ENCODE measurements at regions not wholly inside any gene's neighbourhood (a gene's known extent, or its start where the extent isn't known, plus 50 kb on each side); places are given as distances from the start of the nearest gene placed in this dataset.

DNA sequence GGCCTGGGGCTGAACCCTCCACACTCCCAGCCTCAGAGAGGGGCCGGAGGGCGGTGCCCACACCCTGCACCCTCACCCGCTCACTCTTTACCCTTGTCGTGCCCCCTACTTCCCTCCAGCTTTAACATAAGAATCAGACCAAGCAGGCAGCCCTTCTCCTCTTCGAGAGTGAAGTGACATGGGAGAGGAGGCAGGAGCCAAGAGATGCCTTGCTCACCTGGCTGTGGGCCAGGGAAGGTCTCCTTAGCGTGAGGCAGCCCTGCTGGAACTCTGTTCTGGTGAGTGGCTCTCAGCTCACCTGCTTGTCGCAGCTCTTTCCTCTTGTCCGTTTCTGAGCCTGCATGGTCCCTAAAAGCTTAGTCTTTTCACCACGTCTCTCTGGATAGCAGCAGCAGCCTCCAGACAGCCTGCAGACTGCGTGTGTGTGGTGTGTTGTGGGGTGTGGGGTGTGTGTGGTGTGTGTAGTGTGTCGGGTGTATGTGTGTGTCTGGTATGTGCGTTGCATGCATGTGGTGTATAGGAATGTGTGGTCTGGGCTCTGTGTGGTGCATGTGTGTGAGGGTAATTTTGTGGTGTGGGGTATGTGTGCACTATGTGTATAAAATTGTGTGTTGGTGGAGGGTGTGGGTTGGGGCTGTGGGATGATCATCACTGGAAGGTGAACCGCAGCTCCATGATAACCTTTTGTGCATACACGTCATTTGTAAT lies 86.7 kb downstream of the CCDC185 start:
- CTCF ChIA-PET = no interaction called here
- no peak for ATAC-seq (ENCODE audit: low read depth)
- no TSS peak for BruUV-seq (replicated peaks)

More for the DNA sequence above, 86.7 kb downstream of the CCDC185 start:
- H3K14ac ChIP-seq (replicated peaks; ENCODE audit: low read depth, low read length) = no peak overlapping the region
- no peak overlapping the region for H3K23ac ChIP-seq (ENCODE audit: low read depth, low read length)
- H4K8ac ChIP-seq (ENCODE audit: low read depth in 2 of 2, low read length in 2 of 2) = no peak overlapping the region
- H2AK9ac ChIP-seq (replicated peaks; ENCODE audit: low read depth, low read length, poor library complexity) = no peak overlapping the region
- WGBS, 2 experiments (ENCODE audit: extremely low coverage in 2 of 2, insufficient read length in 1 of 2) = 42% methylated on average over 2 of the region's 14 CpGs; no CpG with 5 or more reads in 1 of the 2 experiments
- no peak overlapping the region for H2AFZ ChIP-seq (replicated peaks; ENCODE audit: low read length, poor library complexity)
- H3K27me3 ChIP-seq (ENCODE audit: control insufficient read depth, insufficient read depth, low read length) = peaks cover 29% of the 10 kb centered on the region
- no peaks in the 10 kb centered on the region for H3K4me1 ChIP-seq (ENCODE audit: control insufficient read depth, insufficient read depth, low read length)
- no peak overlapping the region for H2BK15ac ChIP-seq (ENCODE audit: low read depth, low read length)
- DNase-seq = no peak
- no peak overlapping the region for H2BK120ac ChIP-seq (ENCODE audit: low read depth, low read length)
- no peaks in the 10 kb centered on the region for H3K9me1 ChIP-seq (ENCODE audit: insufficient read depth, low read length)
- intact Hi-C loops (cut with micrococcal nuclease) = no loop called here
- H4K91ac ChIP-seq (ENCODE audit: insufficient read depth, low read depth, low read length) = no peak overlapping the region
- H3K4ac ChIP-seq (ENCODE audit: low read depth, low read length) = no peak overlapping the region
- no peak overlapping the region for H2AK5ac ChIP-seq (ENCODE audit: low read depth, low read length)
- no peaks in the 10 kb centered on the region for H4K20me1 ChIP-seq (ENCODE audit: insufficient read depth, low read length)
- H3K9me3 ChIP-seq (ENCODE audit: control insufficient read depth, insufficient read depth, low read length) = no peaks in the 10 kb centered on the region
- H3K27ac ChIP-seq (ENCODE audit: insufficient read depth, low read length) = no peak overlapping the region
- in situ Hi-C loops (cut with MboI; ENCODE audit: low sequenced_read_pairs) = no loop called here
- H3K4me3 ChIP-seq (ENCODE audit: insufficient read depth, low read depth, low read length) = no peak overlapping the region
- TF ChIP-seq CHD1 (IDR thresholded peaks at IDR 0.05; ENCODE audit: low read depth, low read length) (no peak), ELK1 (IDR thresholded peaks at IDR 0.05; ENCODE audit: borderline replicate concordance, low read depth, low read length) (no peak), BHLHE40 (IDR thresholded peaks at IDR 0.05; ENCODE audit: low read depth, low read length) (no peak), CEBPB (IDR thresholded peaks at IDR 0.05; ENCODE audit: low read depth, low read length) (no peak), NFE2L2 (IDR thresholded peaks at IDR 0.05; ENCODE audit: low read depth, low read length) (no peak), MXI1 (IDR thresholded peaks at IDR 0.05; ENCODE audit: borderline replicate concordance, low read depth, low read length) (no peak), RAD21 (IDR thresholded peaks at IDR 0.05; ENCODE audit: low read length) (no peak), MAFK (IDR thresholded peaks at IDR 0.05; ENCODE audit: low read depth, low read length) (no peak), MAZ (IDR thresholded peaks at IDR 0.05; ENCODE audit: borderline replicate concordance, low read depth, low read length) (no peak), USF2 (IDR thresholded peaks at IDR 0.05; ENCODE audit: low read depth, low read length) (no peak), SMC3 (IDR thresholded peaks at IDR 0.05; ENCODE audit: low read depth, low read length) (no peak), RFX5 (IDR thresholded peaks at IDR 0.05; ENCODE audit: low read depth, low read length) (no peak), FOS (IDR thresholded peaks at IDR 0.05; ENCODE audit: low read depth, low read length) (no peak), CTCF (conservative IDR thresholded peaks at IDR 0.05; ENCODE audit: low read depth, low read length) (no peak), RCOR1 (IDR thresholded peaks at IDR 0.05; ENCODE audit: insufficient replicate concordance, low read length) (no peak), POLR2A (IDR thresholded peaks at IDR 0.05; ENCODE audit: low read depth, low read length) (no peak)
- H2BK20ac ChIP-seq (ENCODE audit: low read depth, low read length) = no peak overlapping the region
- no peak overlapping the region for H3K56ac ChIP-seq (ENCODE audit: extremely low read depth, insufficient read depth, low read length)
- H3K79me1 ChIP-seq (ENCODE audit: low read depth in 1 of 2, low read length in 2 of 2) = no peaks in the 10 kb centered on the region
- H3K36me3 ChIP-seq (ENCODE audit: control insufficient read depth, insufficient read depth, low read length) = no peaks in the 10 kb centered on the region
- POLR2A ChIA-PET (ENCODE audit: unreplicated experiment) = no interaction called here
- dilution Hi-C loops (cut with HindIII; ENCODE audit: low sequenced_read_pairs, unreplicated experiment) = no loop called here
- H3K9ac ChIP-seq (ENCODE audit: low read depth, low read length) = no peak overlapping the region
- H3K18ac ChIP-seq (ENCODE audit: low read depth, low read length) = no peak overlapping the region
- no peak overlapping the region for H2BK5ac ChIP-seq (ENCODE audit: low read depth, low read length, poor library complexity, severe bottlenecking)
- H3K4me2 ChIP-seq (ENCODE audit: low read depth, low read length) = no peak overlapping the region
- no peak overlapping the region for H4K5ac ChIP-seq (ENCODE audit: low read depth, low read length)

Measured in IMR-90 (cell line).